Esophagus squamous epithelium (tissue), 4 donors: ENCODE measurements at regions not wholly inside any gene's neighbourhood (a gene's known extent, or its start where the extent isn't known, plus 50 kb on each side); places are given as distances from the start of the nearest gene placed in this dataset.

Experiments used
- CTCF ChIP-seq, 6 experiments: fragments of 450-650 bp in 4 of 6; fragments of 200-600 bp in 2 of 6; sonication (generic) in 2 of 6; IDR thresholded peaks; one replicate each; pipeline ENCODE4 v1.5.1; 2016 to 2019; ENCODE audit warnings: antibody characterized with exemption in 6 of 6, mild to moderate bottlenecking in 4 of 6, moderate library complexity in 4 of 6
- POLR2A ChIP-seq, 4 donors: fragments of 450-650 bp; IDR thresholded peaks; one replicate each; pipeline ENCODE4 v1.6.1; 2017; ENCODE audit warnings: antibody characterized with exemption in 4 of 4, mild to moderate bottlenecking in 4 of 4, moderate library complexity in 3 of 4

DNA sequence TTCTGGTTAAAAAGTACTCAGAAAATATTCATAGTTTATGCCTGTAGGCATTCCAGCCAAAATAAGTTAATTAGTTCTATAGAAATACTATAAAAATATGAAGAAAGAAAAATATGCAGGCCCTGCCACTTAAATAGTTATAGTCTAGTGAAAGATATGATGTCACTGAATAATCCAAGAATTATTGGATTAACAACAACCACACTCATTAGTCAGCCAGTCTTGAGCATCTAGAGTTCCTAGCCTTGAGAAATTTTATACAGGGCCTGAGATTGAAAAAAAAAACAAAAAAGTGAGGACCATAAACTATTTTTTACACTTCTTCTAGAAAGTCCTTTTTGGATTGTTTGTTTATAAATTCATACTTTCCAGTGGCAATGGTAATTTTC lies 823.0 kb downstream of the FAT4 start:
- TF ChIP-seq CTCF (IDR thresholded peaks at IDR 0.05) (no peak), POLR2A (IDR thresholded peaks at IDR 0.05) (no peak)
